Mesodermal cell (in vitro differentiated cells): ENCODE measurements at regions not wholly inside any gene's neighbourhood (a gene's known extent, or its start where the extent isn't known, plus 50 kb on each side); places are given as distances from the start of the nearest gene placed in this dataset.
"Not testable (repeated sequence)": the region's sequence is repeated elsewhere in the genome, so short reads cannot be mapped to it uniquely, and the experiment has no call there.

Experiments used
- H3K27ac ChIP-seq: 2 replicates; pipeline ENCODE4 v1.7.0; 2013; ENCODE audit warnings: mild to moderate bottlenecking, low read depth, low read length, moderate library complexity; ENCODE audit not compliant: severe bottlenecking
- H3K36me3 ChIP-seq: 2 replicates; pipeline ENCODE4 v1.7.1; 2013; ENCODE audit warnings: mild to moderate bottlenecking, low read length, moderate library complexity; ENCODE audit not compliant: control insufficient read depth, insufficient read depth
- H3K4me1 ChIP-seq: one replicate; pipeline ENCODE4 v1.7.1; 2013; ENCODE audit warnings: mild to moderate bottlenecking, low read length; ENCODE audit not compliant: insufficient read depth, control insufficient read depth, poor library complexity, severe bottlenecking
- H3K4me3 ChIP-seq: 2 replicates; pipeline ENCODE4 v1.7.0; 2013; ENCODE audit warnings: low read length, control low read depth, mild to moderate bottlenecking; ENCODE audit not compliant: insufficient read depth, poor library complexity, severe bottlenecking; ENCODE audit errors: extremely low read depth
- H3K9me3 ChIP-seq: 2 replicates; pipeline ENCODE4 v1.7.1; 2013; ENCODE audit warnings: mild to moderate bottlenecking, low read length, moderate library complexity; ENCODE audit not compliant: control insufficient read depth
- WGBS, 2 experiments: methylation state at CpG; one replicate each; pipeline ENCODE4 v1.1.5; 2013; ENCODE audit warnings: missing lambda C conversion rate in 2 of 2; ENCODE audit not compliant: insufficient coverage in 2 of 2; 5-methylcytosine and 5-hydroxymethylcytosine counted together

DNA sequence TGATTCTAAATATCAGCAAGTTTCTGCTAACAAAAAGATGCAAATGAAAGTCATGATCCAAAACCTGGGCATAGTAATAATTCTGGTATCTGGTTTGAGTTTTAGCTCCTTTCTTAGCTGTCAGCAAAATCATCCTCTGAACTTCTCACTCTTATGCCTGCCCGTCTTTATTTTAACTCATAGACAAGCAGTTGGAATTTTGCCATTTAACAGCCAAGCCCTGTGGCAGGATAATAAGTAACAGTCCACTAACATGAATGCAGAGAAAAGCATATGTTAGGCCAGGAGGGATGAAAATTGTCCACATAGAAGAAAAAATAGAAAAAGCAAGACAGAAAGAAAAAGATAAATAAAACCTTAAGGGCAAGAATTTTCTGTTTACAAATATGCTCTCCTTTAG lies 170.0 kb upstream of the LAMA2 start:
- WGBS, 2 experiments, result no CpG with 5 or more reads among the region's 1 CpG
- H3K27ac ChIP-seq, result no peak overlapping the region
- H3K36me3 ChIP-seq, result no peaks in the 10 kb centered on the region
- H3K9me3 ChIP-seq, result no peaks in the 10 kb centered on the region
- no peak overlapping the region for H3K4me3 ChIP-seq
- H3K4me1 ChIP-seq, result no peaks in the 10 kb centered on the region

DNA sequence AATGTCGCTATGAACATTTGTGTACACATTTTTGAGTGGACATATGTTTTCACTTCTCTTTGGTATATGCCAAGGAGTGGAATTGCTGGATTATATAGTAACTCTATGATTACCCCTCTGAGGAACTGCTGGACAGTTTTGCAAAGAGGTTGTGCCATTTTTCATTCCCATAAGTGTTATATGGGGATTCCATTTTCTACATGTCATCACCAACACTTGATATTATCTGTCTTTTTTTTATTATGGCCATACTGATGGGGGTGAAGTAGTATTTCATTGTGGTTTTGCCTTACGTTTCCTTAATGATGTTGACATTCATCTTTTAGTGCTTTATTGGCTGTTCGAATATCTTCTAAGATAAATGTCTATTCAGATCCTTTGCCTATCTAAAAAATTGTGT lies 171.8 kb upstream of the LAMA2 start:
- 100% methylated on average over 1 of the region's 3 CpGs; no CpG with 5 or more reads in 1 of the 2 experiments for WGBS, 2 experiments
- Histone ChIP-seq H3K9me3 (no peaks in the 10 kb centered on the region), H3K36me3 (no peaks in the 10 kb centered on the region), H3K4me3 (no peak overlapping the region), H3K27ac (no peak overlapping the region), H3K4me1 (no peaks in the 10 kb centered on the region)

GRCh38 chr6:128710315-128710714 lies 172.6 kb upstream of the LAMA2 start:
- Histone ChIP-seq H3K4me3 (no peak overlapping the region), H3K27ac (no peak overlapping the region), H3K36me3 (no peaks in the 10 kb centered on the region), H3K9me3 (no peaks in the 10 kb centered on the region), H3K4me1 (no peaks in the 10 kb centered on the region)
- WGBS, 2 experiments, result 100% methylated on average over 1 of the region's 2 CpGs; no CpG with 5 or more reads in 1 of the 2 experiments

DNA sequence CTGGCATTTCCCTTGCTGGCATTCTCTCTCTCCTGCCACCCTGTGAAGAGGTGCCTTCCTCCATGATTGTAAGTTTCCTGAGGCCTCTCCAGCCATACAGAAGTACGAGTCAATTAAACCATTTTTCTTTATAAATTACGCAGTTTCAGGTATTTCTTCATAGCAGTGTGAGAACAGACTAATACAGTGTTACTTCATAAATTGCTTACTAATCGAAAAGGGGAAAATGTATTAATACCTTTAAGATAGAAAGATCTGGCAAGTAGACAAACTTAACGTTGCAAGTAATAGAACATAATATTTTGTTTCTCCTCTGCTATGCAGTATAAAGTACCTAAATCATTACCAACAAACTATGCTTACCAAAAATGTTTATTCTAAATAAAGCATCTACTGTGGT lies 178.3 kb upstream of the LAMA2 start:
- Histone ChIP-seq H3K9me3 (no peaks in the 10 kb centered on the region), H3K4me3 (no peak overlapping the region), H3K4me1 (no peaks in the 10 kb centered on the region), H3K27ac (no peak overlapping the region), H3K36me3 (no peaks in the 10 kb centered on the region)
- WGBS, 2 experiments, result 83% methylated on average over 1 of the region's 4 CpGs; no CpG with 5 or more reads in 1 of the 2 experiments

- 93 to 100% methylated on average over 3 of the region's 3 CpGs for WGBS, 2 experiments
- not testable (repeated sequence) for H3K4me1 ChIP-seq, H3K9me3 ChIP-seq, H3K27ac ChIP-seq, H3K36me3 ChIP-seq, H3K4me3 ChIP-seq
Observed at GRCh38 chr6:128703794-128704193, 179.1 kb upstream of the LAMA2 start.

GRCh38 chr6:128696691-128697689 lies 176.6 kb upstream of the PTPRK start:
- WGBS, 2 experiments, result 92 to 100% methylated on average over 2 to 3 of the region's 6 CpGs
- H3K27ac ChIP-seq, result no peak overlapping the region
- no peaks in the 10 kb centered on the region for H3K36me3 ChIP-seq
- H3K4me1 ChIP-seq, result peaks cover 4% of the 10 kb centered on the region
- no peak overlapping the region for H3K4me3 ChIP-seq
- no peaks in the 10 kb centered on the region for H3K9me3 ChIP-seq

- Histone ChIP-seq H3K36me3 (no peaks in the 10 kb centered on the region), H3K9me3 (no peaks in the 10 kb centered on the region), H3K27ac (no peak overlapping the region), H3K4me1 (peaks cover 4% of the 10 kb centered on the region), H3K4me3 (no peak overlapping the region)
- 75 to 86% methylated on average over 1 of the region's 1 CpG for WGBS, 2 experiments
Observed at GRCh38 chr6:128694303-128695009, 174.1 kb upstream of the PTPRK start.

DNA sequence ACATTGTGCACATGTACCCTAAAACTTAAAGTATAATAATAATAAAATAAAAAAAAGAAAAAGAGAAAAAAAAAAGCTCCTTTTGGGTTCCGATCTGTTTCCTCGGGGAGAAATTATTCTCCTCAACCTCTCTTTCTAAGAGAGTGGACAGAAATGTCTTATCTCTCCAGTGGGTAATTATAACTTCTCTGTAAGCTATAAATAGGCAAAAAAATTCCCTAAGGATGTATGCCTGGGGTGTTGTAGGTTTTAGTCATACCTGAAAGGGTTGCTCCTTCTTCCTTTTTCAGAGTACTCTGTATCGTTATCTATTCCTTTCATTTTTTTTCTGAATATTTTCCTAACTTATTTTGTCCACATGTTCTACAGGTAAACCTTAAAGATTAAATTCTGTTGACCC lies 169.7 kb upstream of the PTPRK start:
- H3K9me3 ChIP-seq, result no peaks in the 10 kb centered on the region
- H3K36me3 ChIP-seq, result no peaks in the 10 kb centered on the region
- H3K27ac ChIP-seq, result no peak overlapping the region
- H3K4me1 ChIP-seq, result peaks cover 4% of the 10 kb centered on the region
- WGBS, 2 experiments, result 100% methylated on average over 1 of the region's 3 CpGs; no CpG with 5 or more reads in 1 of the 2 experiments
- no peak overlapping the region for H3K4me3 ChIP-seq

DNA sequence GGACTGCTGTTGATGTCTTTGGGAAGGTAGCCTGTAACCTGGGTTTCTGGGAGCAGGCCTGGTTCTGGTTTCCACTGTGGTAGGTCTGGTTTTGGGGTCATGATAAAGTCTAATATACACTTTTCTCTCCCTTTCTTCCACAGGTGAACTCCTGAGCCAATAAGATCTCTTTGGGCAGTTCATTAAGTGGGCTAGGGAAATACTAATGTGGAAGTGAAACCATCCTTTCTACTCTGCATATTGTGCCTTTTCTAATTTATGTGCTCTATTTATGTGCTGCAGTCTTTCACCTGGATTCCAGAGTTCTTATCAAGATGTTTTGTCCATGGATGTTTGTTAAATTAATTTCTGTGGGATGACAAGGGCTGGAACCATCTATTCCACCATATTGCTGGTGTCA lies 165.7 kb upstream of the PTPRK start:
- Histone ChIP-seq H3K36me3 (no peaks in the 10 kb centered on the region), H3K4me1 (no peaks in the 10 kb centered on the region), H3K27ac (no peak overlapping the region), H3K4me3 (no peak overlapping the region), H3K9me3 (no peaks in the 10 kb centered on the region)

GRCh38 chr6:128676456-128676855 lies 156.1 kb upstream of the PTPRK start:
- H3K4me1 ChIP-seq, result no peaks in the 10 kb centered on the region
- no peak overlapping the region for H3K27ac ChIP-seq
- H3K9me3 ChIP-seq, result no peaks in the 10 kb centered on the region
- no peak overlapping the region for H3K4me3 ChIP-seq
- H3K36me3 ChIP-seq, result no peaks in the 10 kb centered on the region

GRCh38 chr6:128672023-128672422 lies 151.6 kb upstream of the PTPRK start:
- Histone ChIP-seq H3K9me3 (no peaks in the 10 kb centered on the region), H3K4me1 (no peaks in the 10 kb centered on the region), H3K36me3 (no peaks in the 10 kb centered on the region), H3K27ac (no peak overlapping the region), H3K4me3 (no peak overlapping the region)
- WGBS, 2 experiments, result 100% methylated on average over 2 of the region's 3 CpGs; no CpG with 5 or more reads in 1 of the 2 experiments
